Vagina (tissue), 2 donors: ENCODE measurements at regions not wholly inside any gene's neighbourhood (a gene's known extent, or its start where the extent isn't known, plus 50 kb on each side); places are given as distances from the start of the nearest gene placed in this dataset.
"Not testable (repeated sequence)": the region's sequence is repeated elsewhere in the genome, so short reads cannot be mapped to it uniquely, and the experiment has no call there.

ENCODE experiments used
- POLR2A ChIP-seq, 2 donors: fragments of 450-650 bp; IDR thresholded peaks; one replicate each; pipeline ENCODE4 v1.6.1; 2017; ENCODE audit warnings: antibody characterized with exemption in 2 of 2, mild to moderate bottlenecking in 2 of 2, moderate library complexity in 2 of 2
- POLR2AphosphoS5 ChIP-seq, 2 donors: sonication (generic); formaldehyde crosslinking; IDR thresholded peaks; one replicate each; pipeline ENCODE4 v1.9.0; 2017; ENCODE audit warnings: antibody characterized with exemption in 2 of 2, mild to moderate bottlenecking in 2 of 2, low read depth in 1 of 2; ENCODE audit not compliant: insufficient read depth in 1 of 2
- TF ChIP-seq, protein P1 (sequence below), 3 experiments: fragments of 450-650 bp in 2 of 3; fragments of 200-600 bp in 1 of 3; sonication (generic) in 1 of 3; IDR thresholded peaks; one replicate each; pipeline ENCODE4 v1.5.1; 2017 to 2019; ENCODE audit warnings: antibody characterized with exemption in 3 of 3, mild to moderate bottlenecking in 2 of 3, moderate library complexity in 2 of 3

DNA sequence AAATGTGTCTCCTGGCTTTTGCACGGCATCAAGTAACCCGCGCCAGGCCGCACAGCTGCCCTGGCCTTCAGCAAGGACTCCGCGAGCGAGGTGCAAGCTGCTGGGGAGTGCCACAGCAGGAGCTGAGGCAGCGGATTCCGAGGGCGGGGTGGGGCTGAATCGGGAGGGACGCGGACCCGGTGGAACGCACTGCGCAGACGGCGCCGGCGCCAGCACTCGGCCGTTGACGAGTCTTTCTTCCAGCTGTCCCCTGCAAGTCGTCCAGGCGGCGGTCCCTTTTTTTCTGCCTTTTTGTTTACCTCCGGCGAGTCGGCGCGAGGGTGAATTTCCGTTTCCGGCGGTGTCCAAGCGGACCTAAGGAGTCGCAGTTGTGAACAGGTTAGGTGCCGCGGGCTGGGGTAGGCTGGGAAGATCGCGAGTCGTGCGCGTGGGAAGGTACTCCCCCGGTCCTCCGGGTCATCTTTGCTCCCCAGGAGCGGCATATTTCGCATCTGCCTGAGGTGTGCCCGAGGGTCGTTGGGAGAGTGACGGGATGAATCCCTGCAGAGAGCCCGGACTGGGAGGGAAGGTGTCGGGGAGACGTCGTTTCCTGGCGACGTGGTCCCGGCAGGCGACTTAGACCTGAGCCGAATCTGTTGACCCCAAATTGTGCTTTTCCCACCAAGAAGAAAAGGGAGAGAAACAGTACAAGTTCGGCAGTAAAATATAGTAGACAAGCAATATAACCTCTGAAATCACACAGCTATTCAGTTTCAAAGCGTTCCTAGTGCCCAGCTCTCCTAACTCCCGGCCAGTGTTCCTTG is 124.5 kb upstream of the PTPN20 start:
- TF ChIP-seq, protein P1, sequence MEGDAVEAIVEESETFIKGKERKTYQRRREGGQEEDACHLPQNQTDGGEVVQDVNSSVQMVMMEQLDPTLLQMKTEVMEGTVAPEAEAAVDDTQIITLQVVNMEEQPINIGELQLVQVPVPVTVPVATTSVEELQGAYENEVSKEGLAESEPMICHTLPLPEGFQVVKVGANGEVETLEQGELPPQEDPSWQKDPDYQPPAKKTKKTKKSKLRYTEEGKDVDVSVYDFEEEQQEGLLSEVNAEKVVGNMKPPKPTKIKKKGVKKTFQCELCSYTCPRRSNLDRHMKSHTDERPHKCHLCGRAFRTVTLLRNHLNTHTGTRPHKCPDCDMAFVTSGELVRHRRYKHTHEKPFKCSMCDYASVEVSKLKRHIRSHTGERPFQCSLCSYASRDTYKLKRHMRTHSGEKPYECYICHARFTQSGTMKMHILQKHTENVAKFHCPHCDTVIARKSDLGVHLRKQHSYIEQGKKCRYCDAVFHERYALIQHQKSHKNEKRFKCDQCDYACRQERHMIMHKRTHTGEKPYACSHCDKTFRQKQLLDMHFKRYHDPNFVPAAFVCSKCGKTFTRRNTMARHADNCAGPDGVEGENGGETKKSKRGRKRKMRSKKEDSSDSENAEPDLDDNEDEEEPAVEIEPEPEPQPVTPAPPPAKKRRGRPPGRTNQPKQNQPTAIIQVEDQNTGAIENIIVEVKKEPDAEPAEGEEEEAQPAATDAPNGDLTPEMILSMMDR (IDR thresholded peaks at IDR 0.05) = not testable (repeated sequence)
- not testable (repeated sequence) for TF ChIP-seq POLR2AphosphoS5 (IDR thresholded peaks at IDR 0.05; ENCODE audit: insufficient read depth in 1 of 2, low read depth in 1 of 2); POLR2A (IDR thresholded peaks at IDR 0.05)
